Activated CD4-positive, alpha-beta T cell treated with anti-CD3 and anti-CD28 coated beads, Interleukin-2, amount 50 U/mL, for 24 hours (primary cell): ENCODE measurements at regions not wholly inside any gene's neighbourhood (a gene's known extent, or its start where the extent isn't known, plus 50 kb on each side); places are given as distances from the start of the nearest gene placed in this dataset.

Experiments
- DNase-seq, 2 donors: peaks; one replicate each; pipeline ENCODE4 v3.0.0-alpha.2; 2020; ENCODE audit warnings: low read depth in 1 of 2, low spot score in 1 of 2

GRCh38 chr14:101417434-101417833, 143.9 kb upstream of the DIO3 start:
- DNase-seq: no peak

- DNase-seq: no peak
These were observed 142.7 kb upstream of the DIO3 start for GRCh38 chr14:101418601-101419000.

GRCh38 chr14:101426466-101426865, 134.8 kb upstream of the DIO3 start:
- no peak for DNase-seq

GRCh38 chr14:101428409-101428808, 132.9 kb upstream of the DIO3 start:
- DNase-seq: no peak

GRCh38 chr14:101435546-101435945, 125.7 kb upstream of the DIO3 start:
- no peak for DNase-seq

GRCh38 chr14:101439023-101439422, 122.3 kb upstream of the DIO3 start:
- DNase-seq: no peak

GRCh38 chr14:101440496-101440895, 120.8 kb upstream of the DIO3 start:
- DNase-seq: no peak

- no peak for DNase-seq
These were observed 119.6 kb upstream of the DIO3 start for GRCh38 chr14:101441710-101442109.

- peak; percentile 23 to 44 for DNase-seq
These were observed 118.8 kb upstream of the DIO3 start for GRCh38 chr14:101442451-101442850.

- DNase-seq: no peak
These were observed 117.2 kb upstream of the DIO3 start for GRCh38 chr14:101444116-101444515.

GRCh38 chr14:101445278-101445677, 116.0 kb upstream of the DIO3 start:
- no peak for DNase-seq

- DNase-seq: no peak
These were observed 114.8 kb upstream of the DIO3 start for GRCh38 chr14:101446387-101446969.

- no peak for DNase-seq
These were observed 112.2 kb upstream of the DIO3 start for GRCh38 chr14:101449114-101449513.

GRCh38 chr14:101451166-101451565, 110.1 kb upstream of the DIO3 start:
- no peak for DNase-seq

GRCh38 chr14:101453225-101453624, 108.1 kb upstream of the DIO3 start:
- no peak for DNase-seq

GRCh38 chr14:101454229-101454628, 107.1 kb upstream of the DIO3 start:
- no peak for DNase-seq

- no peak for DNase-seq
These were observed 104.8 kb upstream of the DIO3 start for GRCh38 chr14:101456246-101457175.

GRCh38 chr14:101457301-101457935, 103.9 kb upstream of the DIO3 start:
- DNase-seq: no peak

- no peak for DNase-seq
These were observed 103.2 kb upstream of the DIO3 start for GRCh38 chr14:101457936-101458740.

- no peak for DNase-seq
These were observed 102.3 kb upstream of the DIO3 start for GRCh38 chr14:101458741-101459550.

GRCh38 chr14:101459551-101459900, 101.8 kb upstream of the DIO3 start:
- no peak for DNase-seq
